Stimulated activated CD4-positive, alpha-beta T cell treated with anti-CD3 and anti-CD28 coated beads, Interleukin-15, amount 100 ng/mL, for 24 hours (primary cell): ENCODE measurements at regions not wholly inside any gene's neighbourhood (a gene's known extent, or its start where the extent isn't known, plus 50 kb on each side); places are given as distances from the start of the nearest gene placed in this dataset.

Experiments used
- DNase-seq: peaks from one replicate; pipeline ENCODE4 v3.0.0-alpha.2; 2020

- no peak for DNase-seq
These were observed 163.3 kb upstream of the RAD23B start for GRCh38 chr9:107119735-107120134.

- no peak for DNase-seq
These were observed 159.7 kb upstream of the RAD23B start for GRCh38 chr9:107123389-107123788.

DNA sequence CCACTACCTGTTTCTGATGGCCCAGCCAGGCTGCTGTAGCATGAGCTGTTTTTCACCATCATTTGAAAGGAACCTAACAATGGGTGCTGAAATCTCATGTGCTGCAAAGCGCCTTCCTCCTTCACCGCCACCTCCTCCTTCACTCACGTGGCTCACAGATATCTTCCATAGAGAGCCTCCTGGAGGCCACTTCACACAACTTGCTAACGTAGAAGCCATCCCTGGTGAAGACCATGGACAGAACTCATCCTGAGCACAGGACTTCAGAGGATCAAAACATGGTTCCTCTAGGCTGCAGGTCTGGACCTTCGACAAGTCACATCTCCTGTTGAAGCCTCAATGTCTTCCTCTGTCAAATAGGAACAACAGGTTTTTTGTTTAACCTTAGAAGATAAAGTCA, 155.5 kb upstream of the RAD23B start:
- DNase-seq: no peak

DNA sequence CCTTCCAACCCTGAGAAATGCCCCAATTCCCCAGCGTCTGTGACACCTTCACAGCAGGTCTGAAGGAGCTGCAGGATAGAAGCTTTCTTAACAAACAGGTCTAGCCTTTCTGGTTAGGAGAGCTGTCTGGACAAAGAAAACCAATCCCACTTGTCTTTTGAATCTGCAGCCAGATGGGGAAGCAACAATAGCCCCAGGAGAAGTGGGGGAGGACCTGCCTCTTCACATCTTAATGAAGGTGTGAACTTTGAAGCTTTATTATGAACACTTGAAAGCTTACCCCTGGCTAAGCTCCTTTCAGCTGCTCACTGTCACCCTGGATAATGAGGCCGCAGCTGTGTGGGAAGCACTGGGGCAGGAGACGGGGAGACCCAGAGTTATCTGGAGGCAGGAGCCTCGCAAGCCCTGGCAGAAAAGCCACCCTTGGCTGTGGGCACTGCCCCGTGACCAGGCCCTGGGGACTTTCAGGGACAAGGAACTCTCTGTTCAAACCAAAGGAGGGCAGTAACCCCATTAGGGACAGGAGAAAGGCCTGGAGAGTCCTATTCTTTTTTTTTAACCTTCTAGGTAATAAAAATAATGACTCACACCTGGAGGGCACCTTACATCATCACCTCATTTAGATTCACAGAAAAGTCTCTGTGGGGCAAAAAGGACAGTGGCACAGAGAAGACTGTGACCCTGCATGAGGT, 151.8 kb upstream of the RAD23B start:
- no peak for DNase-seq

- no peak for DNase-seq
These were observed 146.8 kb upstream of the RAD23B start for GRCh38 chr9:107136296-107136695.

DNA sequence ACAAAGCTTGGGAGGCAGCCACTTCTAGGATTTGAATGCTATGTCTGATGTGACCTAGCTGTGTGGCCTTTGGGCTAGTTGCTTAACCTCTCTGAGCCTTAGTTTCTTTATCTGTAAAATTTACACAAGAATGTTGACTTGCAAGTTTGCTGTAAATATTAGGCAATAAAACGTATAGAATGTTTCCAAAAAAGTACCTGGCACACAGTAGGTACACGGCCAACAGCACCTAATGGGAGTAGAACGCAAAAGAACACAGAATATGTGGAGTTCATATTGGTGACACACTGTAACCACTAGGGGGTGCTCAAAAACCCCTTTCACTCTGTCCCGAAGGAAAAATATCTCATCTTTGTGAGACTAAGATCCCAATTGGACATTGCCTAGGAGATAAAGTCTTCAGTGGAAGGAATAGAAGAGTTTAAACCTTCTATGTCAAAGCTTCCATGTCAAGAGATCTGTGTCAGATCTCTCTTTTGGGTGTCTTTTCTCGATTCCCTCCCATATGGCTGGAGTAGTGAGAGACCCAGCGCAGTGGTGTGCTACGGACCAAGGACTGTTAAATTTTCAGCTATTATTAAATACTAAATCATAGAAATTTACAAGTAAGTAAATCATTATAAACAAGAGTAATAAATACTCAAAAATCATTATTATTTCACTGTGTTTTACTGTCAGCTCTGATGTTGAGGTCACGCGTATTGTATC, 145.4 kb upstream of the RAD23B start:
- peak; percentile 3 for DNase-seq

GRCh38 chr9:107138261-107138992, 144.7 kb upstream of the RAD23B start:
- DNase-seq: no peak

- no peak for DNase-seq
These were observed 141.1 kb upstream of the RAD23B start for GRCh38 chr9:107141967-107142366.

GRCh38 chr9:107142430-107142829, 140.6 kb upstream of the RAD23B start:
- DNase-seq: no peak

GRCh38 chr9:107142896-107143603, 140.0 kb upstream of the RAD23B start:
- DNase-seq: no peak

GRCh38 chr9:107144475-107144874, 138.6 kb upstream of the RAD23B start:
- no peak for DNase-seq

- no peak for DNase-seq
These were observed 135.9 kb upstream of the RAD23B start for GRCh38 chr9:107147134-107147533.

DNA sequence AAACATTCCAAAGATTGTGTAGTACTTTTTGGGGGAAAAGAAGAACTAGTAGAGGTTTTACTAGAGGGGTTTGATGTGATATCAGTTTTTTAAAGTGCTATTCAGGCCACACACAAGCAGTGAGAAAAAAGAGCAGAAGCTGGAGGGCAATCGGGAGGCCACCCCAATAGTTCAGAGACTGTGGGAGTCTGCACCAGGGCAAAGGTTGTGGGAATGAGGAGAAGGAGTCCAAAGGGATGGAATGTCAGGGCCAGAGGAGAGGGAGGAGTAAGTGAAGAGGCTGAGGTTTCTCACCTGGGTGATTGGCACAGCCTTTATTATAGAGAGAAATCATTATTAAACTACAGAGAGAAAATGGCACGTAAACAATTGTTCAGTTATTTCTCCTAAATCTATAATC, 134.9 kb upstream of the RAD23B start:
- DNase-seq: no peak

DNA sequence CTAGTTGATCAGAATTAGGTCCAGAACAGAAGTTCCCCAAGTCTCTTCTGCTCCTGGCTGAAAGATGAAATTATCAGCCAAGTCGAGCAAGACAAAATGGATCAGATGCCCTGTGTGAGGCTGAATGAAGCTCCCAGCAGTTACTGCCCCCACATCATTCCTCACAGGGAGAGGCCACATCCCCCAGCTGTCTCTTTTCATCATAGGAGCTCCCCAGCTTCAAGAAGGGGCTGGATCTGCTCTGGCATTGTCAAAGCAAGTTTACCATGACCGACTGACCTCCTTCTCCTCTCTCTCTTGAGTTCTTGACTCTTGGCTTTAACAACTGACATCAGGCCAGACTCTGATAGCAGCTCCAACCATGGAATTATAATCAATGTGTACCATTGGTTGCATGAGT, 133.3 kb upstream of the RAD23B start:
- DNase-seq: no peak

GRCh38 chr9:107153336-107153735, 129.7 kb upstream of the RAD23B start:
- no peak for DNase-seq

GRCh38 chr9:107154291-107154690, 128.8 kb upstream of the RAD23B start:
- DNase-seq: no peak

GRCh38 chr9:107154766-107155165, 128.3 kb upstream of the RAD23B start:
- no peak for DNase-seq

DNA sequence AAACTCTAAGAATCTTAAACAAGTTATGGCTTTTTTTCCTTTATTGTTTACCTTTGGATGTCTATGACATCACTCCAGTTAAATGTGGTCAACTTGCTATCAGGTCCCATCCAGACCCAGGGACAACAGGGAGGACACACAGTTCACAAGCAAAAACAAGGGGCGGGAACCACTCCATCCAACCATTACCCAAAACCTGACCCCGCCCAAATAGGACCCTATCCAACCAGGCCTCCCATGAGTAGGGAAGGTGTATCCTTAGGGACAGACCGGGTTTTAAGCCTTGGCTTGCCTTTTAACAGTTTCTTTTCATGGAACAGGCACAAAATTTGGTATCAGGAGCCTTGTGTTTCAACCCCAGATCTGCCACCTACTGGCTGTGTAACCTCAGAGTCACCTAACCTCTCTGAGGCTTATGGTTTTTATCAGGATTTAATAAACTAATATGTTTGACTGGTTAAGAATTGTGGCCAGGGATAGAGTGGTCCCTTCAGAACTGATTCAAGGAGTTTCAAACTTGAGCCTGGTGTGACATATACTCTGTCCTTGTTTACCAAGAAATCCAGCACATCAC, 127.7 kb upstream of the RAD23B start:
- no peak for DNase-seq

GRCh38 chr9:107158321-107158720, 124.8 kb upstream of the RAD23B start:
- DNase-seq: no peak

DNA sequence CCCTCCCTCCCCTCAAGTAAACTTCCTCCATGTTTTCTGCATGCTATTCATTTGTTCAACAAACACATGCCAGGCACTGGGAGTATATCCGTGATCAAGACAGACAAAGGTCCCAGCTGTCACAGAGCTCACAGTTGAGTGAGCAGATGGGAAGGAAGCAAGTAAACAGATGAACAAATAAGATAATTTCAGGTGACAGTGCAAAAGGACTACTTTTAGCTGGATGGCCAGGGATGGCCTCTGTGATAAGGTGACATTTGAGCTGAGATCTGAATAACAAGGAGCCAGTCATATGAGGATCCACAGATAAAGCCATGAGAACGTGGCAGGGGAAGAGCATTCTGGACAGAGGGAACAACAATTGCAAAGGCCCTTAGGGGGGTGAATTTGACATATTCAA, 121.7 kb upstream of the RAD23B start:
- no peak for DNase-seq

DNA sequence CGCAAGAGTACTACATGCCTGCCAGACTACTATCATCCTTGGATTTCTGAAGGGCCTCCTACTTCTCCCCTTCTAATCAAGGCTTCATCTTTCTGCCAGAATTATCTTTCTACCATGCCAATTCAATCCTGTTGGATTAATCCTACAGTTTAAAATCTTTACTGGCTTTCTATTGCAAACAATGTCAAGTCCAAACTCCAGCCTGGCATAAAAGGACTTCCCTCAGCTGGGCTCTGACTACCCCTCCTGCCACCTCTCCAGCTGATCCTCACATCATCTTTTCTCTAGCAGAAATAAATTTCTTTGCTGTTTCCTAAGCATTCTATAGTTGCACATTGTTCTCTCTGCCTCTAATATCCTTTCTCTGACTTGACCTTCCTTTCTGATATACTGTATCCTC, 119.7 kb upstream of the RAD23B start:
- no peak for DNase-seq

- no peak for DNase-seq
These were observed 113.3 kb upstream of the RAD23B start for GRCh38 chr9:107169796-107170195.

- DNase-seq: no peak
These were observed 112.3 kb upstream of the RAD23B start for GRCh38 chr9:107170801-107171200.
